HG02840 (cell line): ENCODE measurements at regions not wholly inside any gene's neighbourhood (a gene's known extent, or its start where the extent isn't known, plus 50 kb on each side); places are given as distances from the start of the nearest gene placed in this dataset.

Experiments used
- ATAC-seq: cut with Tn5 transposase; IDR thresholded peaks from one replicate; pipeline ENCODE4 v1.9.1; 2021; ENCODE audit warnings: mild to moderate bottlenecking, moderate library complexity, moderate number of reproducible peaks; ENCODE audit not compliant: unreplicated experiment, low FRiP score

DNA sequence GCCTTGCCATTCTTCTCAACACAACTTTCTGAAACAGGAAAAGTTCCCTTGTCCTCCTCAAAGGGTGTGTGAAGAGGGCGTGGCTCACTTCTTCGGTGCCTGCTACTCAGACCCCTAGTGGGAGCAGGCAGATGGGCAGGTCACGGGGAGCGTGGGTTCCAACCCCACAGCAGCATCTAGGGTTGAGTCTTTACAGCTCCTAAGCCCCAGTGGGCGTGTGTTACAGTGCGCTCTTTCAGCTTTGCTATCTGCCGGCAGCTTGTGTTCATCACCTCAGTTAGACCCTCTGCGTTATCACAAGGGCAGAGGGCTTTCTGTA lies 57.5 kb upstream of the KLF3 start:
- no peak for ATAC-seq

DNA sequence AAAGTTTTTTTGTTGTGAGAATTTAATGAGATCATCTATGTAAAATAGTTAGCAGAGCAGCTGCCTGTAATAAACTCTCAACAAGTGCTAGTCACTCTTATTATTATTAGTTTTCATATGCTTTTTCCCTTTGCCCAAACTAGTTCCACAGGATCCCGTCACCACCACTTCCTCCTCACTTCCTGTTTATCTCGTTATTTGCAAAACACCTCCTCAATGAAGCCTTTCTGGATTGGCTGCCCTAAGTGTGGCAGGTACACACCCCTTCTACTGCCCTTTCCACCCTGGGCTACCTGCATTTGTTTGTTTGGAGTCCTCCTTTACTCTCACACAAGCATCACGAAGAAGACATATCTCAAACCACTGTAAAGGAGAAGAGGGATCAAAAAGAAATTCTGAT lies 54.4 kb upstream of the KLF3 start:
- no peak for ATAC-seq

DNA sequence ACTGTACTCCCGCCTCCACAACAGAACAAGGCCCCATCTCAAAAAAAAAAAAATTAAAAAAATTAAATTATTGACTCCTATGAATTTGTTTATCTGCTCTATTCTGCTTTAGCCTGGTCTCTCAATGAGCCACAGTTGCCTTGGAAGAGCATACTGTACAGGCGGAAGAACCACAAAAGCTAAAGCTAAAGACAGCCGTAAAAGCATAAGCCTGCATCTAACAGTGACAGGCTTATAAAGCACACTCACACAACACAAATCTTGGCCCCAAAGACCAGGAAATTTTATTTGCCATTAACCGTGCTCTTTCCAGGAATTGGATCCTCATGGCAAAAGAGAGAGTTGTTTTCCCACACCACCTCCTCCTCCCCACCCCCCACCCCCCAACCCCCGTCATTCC lies 53.5 kb upstream of the KLF3 start:
- ATAC-seq = no peak

DNA sequence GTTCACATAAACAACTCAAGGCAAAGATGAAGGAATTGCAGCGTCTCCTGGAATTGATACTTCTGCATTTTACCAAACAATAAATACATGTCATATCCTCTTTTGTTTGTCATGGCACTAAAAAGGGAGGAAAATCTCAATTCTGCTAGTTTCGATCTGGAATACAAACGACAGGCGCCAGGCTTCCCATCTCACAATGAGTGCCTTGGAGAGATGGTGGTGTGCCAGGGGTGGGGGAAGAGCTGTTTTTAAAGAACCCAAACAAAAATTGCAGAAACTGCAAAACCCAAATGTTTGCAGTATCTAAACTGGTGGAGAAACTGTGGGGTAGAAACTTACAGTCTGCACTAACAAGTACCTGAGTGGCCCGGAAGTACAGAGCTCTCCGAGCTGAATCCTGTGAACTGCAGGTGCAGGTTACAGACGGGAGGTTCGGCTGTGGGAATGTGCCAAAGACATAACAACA lies 53.0 kb upstream of the KLF3 start:
- ATAC-seq = no peak

DNA sequence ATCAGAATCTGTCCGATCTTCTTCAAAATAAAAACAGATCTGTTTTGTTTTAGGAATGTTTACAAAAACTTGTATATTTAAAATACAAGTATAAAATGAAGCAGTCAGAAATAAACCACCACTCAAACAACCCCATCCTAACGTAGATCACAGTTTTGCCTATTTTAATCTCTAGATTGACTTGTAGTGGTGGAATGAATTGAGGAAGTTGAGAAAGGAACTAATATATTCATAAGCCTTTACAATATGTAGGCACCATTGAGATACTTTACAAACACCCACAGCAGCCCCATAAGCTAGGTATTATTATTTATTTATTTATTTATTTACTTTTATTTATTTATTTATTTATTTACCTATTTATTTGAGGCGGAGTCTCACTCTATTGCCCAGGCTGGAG lies 52.3 kb upstream of the KLF3 start:
- no peak for ATAC-seq

DNA sequence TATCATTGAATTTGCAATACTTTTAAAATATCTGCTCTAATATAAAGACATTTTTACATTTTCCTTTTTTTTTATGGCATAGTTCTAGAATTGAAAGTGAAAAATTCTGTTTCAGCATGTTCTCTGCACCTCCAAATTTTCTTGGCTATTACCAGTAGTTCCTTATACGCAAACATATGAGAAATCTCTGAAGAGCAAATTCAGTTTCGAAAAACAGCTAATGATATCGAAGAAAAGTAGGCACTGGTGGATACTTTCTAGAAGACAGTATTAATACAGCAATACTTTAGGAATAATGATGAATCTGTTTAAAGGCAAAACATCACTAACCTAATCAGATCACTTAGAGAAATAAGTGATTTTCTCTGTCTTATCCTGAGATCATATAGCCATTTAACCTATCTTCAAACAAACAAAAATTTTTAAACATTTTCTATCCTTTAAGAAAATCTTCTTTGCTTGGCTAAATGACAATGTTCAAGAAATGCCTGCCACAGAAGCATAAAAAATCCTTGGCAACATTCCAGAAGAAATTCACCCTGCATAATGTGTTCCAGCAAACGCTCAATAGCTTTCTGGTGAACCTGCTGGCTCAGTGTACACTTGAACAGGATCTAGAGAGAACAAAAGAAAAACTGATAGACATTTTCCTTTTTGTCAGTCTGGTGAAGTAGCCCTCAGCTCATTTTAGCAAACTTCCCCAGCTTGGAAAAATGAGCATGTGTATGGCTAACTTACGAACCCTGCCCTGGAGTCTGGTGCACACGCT lies 51.2 kb upstream of the KLF3 start:
- ATAC-seq = no peak
